ENCODE measurements at regions not wholly inside any gene's neighbourhood (a gene's known extent, or its start where the extent isn't known, plus 50 kb on each side); places are given as distances from the start of the nearest gene placed in this dataset.
A peak's percentile ranks its signal among the peaks of the same experiment; 100 is the strongest.

- Histone ChIP-seq H3K27ac (no peak overlapping the region), H3K4me3 (no peak overlapping the region), H3K36me3 (no peaks in the 10 kb centered on the region), H3K9me3 (no peaks in the 10 kb centered on the region), H3K27me3 (no peaks in the 10 kb centered on the region), H3K4me1 (peaks cover 0 to 10% (median 0%) of the 10 kb centered on the region in 4 donors)
- no peak for TF ChIP-seq POLR2A (IDR thresholded peaks at IDR 0.05)
- no peak for TF ChIP-seq CTCF (IDR thresholded peaks at IDR 0.05)
- DNase-seq = no peak
Measured at GRCh38 chr22:17272511-17272991, 53.3 kb upstream of the ADA2 start.

- peaks cover 0 to 14% (median 0%) of the 10 kb centered on the region in 4 donors for H3K4me1 ChIP-seq
- H3K27me3 ChIP-seq = no peaks in the 10 kb centered on the region
- peak in 1 of 6 experiments; percentile 4 for TF ChIP-seq CTCF (IDR thresholded peaks at IDR 0.05)
- TF ChIP-seq POLR2A (IDR thresholded peaks at IDR 0.05) = no peak
- no peak overlapping the region for H3K27ac ChIP-seq
- no peak for DNase-seq
- no peak overlapping the region for H3K4me3 ChIP-seq
- no peaks in the 10 kb centered on the region for H3K9me3 ChIP-seq
- no peaks in the 10 kb centered on the region for H3K36me3 ChIP-seq
Measured at GRCh38 chr22:17271711-17272451, 52.6 kb upstream of the ADA2 start.

GRCh38 chr22:17269607-17270261 lies 50.5 kb upstream of the ADA2 start:
- H3K36me3 ChIP-seq = no peaks in the 10 kb centered on the region
- no peak for DNase-seq

GRCh38 chr22:17269224-17269606 lies 50.0 kb upstream of the ADA2 start:
- TF ChIP-seq POLR2A (IDR thresholded peaks at IDR 0.05) (no peak), CTCF (IDR thresholded peaks at IDR 0.05) (no peak)
- Histone ChIP-seq H3K36me3 (no peaks in the 10 kb centered on the region), H3K27ac (peak overlapping the region in 1 of 4 donors; percentile 16), H3K27me3 (no peaks in the 10 kb centered on the region), H3K9me3 (no peaks in the 10 kb centered on the region), H3K4me3 (no peak overlapping the region), H3K4me1 (peaks cover 0 to 39% (median 0%) of the 10 kb centered on the region in 4 donors)
- no peak for DNase-seq

More at GRCh38 chr22:17269607-17270261, 50.5 kb upstream of the ADA2 start:
- Histone ChIP-seq H3K4me3 (peak overlapping the region in 1 of 4 donors; percentile 17), H3K27ac (peak overlapping the region in 1 of 4 donors; percentile 16), H3K27me3 (no peaks in the 10 kb centered on the region), H3K4me1 (peaks cover 0 to 34% (median 0%) of the 10 kb centered on the region in 4 donors), H3K9me3 (no peaks in the 10 kb centered on the region)
- TF ChIP-seq POLR2A (IDR thresholded peaks at IDR 0.05) = no peak
- TF ChIP-seq CTCF (IDR thresholded peaks at IDR 0.05) = no peak

All from Peyer's patch (tissue), 4 donors.